Stimulated activated CD4-positive, alpha-beta T cell treated with anti-CD3 and anti-CD28 coated beads, TNF-alpha, amount 100 ng/mL, for 48 hours (primary cell): ENCODE measurements at regions not wholly inside any gene's neighbourhood (a gene's known extent, or its start where the extent isn't known, plus 50 kb on each side); places are given as distances from the start of the nearest gene placed in this dataset.
"Not testable (repeated sequence)": the region's sequence is repeated elsewhere in the genome, so short reads cannot be mapped to it uniquely, and the experiment has no call there.

Source experiments
- DNase-seq, 3 donors: peaks; one replicate each; pipeline ENCODE4 v3.0.0-alpha.2; 2020; ENCODE audit warnings: low read depth in 3 of 3

GRCh38 chr7:9698375-9698774 is 1265.0 kb downstream of the NXPH1 start:
- DNase-seq = no peak

- DNase-seq = no peak
Measured at GRCh38 chr7:9709216-9709615, 1264.5 kb upstream of the PHF14 start.

GRCh38 chr7:9711259-9711918 is 1262.3 kb upstream of the PHF14 start:
- no peak for DNase-seq

GRCh38 chr7:9718071-9718661 is 1255.5 kb upstream of the PHF14 start:
- no peak for DNase-seq

- no peak for DNase-seq
Measured at GRCh38 chr7:9719303-9719702, 1254.4 kb upstream of the PHF14 start.

GRCh38 chr7:9719721-9720120 is 1254.0 kb upstream of the PHF14 start:
- no peak for DNase-seq

DNA sequence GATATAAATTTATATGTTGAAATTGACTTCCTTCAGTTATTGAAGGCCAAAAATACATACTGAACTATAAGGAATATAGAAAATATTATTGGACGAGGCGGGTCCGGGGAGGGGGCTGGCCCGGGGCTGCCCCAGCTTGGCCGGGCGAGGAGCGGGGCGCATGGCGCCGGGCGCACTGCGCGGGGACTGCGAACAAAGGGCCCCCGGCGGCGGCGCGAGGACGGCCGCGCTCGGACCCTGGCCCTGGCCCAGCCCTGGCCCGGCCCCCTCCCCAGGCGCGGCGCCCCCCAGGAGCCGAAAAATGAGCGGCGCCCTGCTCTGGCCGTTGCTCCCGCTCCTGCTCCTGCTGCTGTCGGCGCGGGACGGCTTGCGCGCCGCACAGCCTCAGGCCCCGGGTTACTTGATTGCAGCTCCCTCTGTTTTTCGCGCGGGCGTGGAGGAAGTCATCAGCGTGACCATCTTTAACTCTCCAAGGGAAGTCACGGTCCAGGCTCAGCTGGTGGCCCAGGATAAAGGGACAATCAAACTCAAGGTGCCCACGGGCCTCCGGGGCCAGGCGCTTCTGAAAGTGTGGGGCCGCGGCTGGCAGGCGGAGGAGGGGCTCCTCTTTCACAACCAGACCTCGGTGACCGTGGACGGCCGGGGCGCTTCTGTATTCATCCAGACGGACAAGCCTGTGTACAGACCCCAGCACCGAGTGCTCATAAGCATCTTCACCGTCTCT is 1247.6 kb upstream of the PHF14 start:
- not testable (repeated sequence) for DNase-seq

- not testable (repeated sequence) for DNase-seq
Measured at GRCh38 chr7:9726811-9727210, 1246.9 kb upstream of the PHF14 start.

DNA sequence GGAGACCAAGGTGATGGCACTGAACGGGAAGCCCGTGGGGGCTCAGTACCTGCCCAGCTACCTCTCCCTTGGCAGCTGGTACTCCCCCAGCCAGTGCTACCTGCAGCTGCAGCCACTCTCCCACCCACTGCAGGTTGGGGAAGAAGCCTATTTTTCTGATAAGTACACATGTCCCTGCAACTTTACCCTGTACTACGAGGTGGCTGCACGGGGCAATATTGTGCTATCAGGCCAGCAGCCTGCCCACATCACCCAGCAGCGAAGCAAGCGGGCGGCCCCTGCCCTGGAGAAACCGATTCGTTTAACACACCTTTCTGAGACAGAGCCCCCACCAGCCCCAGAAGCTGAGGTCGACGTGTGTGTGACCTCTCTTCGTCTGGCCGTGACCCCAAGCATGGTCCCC is 1246.2 kb upstream of the PHF14 start:
- not testable (repeated sequence) for DNase-seq

- DNase-seq = not testable (repeated sequence)
Measured at GRCh38 chr7:9728014-9728657, 1245.5 kb upstream of the PHF14 start.

DNA sequence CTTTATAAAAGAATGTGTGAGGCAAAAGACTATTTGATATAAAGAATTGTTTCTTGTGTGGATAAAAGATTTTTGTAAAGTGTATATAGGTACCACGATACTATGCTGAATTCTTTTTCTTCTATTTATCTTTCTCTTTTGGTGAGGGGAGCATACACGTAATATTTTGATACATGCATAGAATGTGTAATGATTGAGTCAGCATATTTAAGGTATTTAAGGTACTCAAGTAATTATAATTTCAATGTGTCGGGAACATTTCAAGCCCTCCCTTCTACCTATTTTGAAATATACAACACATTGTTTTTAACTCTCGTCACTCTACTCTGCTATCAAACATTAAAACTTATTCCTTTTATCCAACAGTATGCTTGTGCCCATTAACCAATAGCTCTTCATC is 1221.6 kb upstream of the PHF14 start:
- no peak for DNase-seq

GRCh38 chr7:9761224-9761623 is 1212.4 kb upstream of the PHF14 start:
- no peak for DNase-seq

DNA sequence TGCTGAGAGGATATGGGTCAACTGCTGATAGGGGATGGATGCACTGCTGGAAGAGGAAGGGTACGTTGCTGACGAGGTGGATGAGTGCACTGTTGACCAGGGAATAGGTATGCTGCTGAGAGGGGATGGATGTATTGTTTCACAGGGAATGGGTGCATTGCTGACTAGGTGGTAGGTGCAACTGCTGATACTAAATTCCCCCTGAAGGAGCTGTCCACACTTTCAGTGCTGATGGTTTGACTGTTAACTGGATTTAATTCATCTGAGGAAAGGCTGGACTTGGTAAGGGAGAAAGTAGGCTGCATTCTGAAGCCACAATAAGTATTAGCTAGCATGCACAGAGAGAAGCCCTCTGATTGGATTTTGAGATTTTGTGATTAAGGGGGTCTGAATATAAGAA is 1196.8 kb upstream of the PHF14 start:
- DNase-seq = no peak

- DNase-seq = no peak
Measured at GRCh38 chr7:9778367-9778766, 1195.3 kb upstream of the PHF14 start.

DNA sequence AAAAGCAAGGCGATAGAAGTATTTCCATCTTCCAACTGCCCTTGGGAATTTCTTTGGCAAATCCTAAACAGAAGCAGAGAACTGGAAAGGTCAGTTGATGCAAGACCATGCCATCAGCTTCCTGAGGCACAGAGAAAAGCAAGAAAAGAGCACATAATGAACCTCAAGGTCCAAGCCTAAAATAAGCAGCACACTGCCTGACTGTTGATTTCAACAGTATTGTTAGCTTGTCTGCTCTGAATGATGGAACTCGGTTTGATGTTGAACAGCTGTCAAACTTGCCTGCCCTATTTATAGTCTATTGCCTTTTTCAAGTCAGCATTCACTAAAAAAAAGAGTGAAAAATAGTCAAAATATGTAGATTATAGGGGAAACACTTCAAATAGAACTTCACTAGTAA is 1192.0 kb upstream of the PHF14 start:
- no peak for DNase-seq

DNA sequence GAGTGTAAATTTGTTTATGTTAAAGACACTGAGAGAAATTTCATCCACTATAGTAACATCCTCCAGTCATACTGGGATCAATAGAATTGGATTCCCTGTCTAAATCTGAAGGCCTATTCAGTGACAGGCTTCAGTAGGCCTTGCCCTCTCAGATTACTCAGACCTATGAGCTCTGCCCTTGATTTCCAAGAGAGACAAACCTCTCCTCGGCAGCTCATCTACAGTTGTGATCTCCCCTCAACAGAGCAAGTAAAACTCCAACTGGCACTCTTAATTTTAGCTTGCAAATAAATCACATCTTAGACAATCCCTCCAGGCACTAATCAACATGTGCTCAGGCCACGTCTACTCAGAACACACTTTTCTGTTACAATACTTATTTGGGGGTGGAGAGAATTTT is 1191.4 kb upstream of the PHF14 start:
- no peak for DNase-seq

DNA sequence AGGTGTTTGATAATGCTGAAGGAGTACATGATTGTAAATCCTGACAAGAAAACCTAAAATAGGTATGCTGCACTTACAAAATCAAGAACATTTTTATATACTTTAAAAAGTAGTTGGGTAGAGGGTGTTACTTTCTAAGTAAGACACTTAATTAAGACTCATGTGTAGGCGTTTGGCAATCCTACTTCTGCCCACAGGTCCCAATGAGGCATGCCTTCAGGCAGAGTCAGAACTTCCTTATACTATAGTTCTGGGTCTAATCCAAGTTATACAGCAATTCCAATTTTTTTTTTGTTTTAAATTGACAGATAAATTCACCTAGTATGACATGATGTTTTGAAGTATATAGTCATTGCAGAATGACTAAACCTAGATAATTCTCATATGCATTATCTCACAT is 1188.5 kb upstream of the PHF14 start:
- no peak for DNase-seq

GRCh38 chr7:9796241-9796640 is 1177.4 kb upstream of the PHF14 start:
- no peak for DNase-seq

GRCh38 chr7:9822458-9823290 is 1151.0 kb upstream of the PHF14 start:
- DNase-seq = no peak

- no peak for DNase-seq
Measured at GRCh38 chr7:9835199-9835598, 1138.5 kb upstream of the PHF14 start.

- no peak for DNase-seq
Measured at GRCh38 chr7:9836671-9837070, 1137.0 kb upstream of the PHF14 start.

DNA sequence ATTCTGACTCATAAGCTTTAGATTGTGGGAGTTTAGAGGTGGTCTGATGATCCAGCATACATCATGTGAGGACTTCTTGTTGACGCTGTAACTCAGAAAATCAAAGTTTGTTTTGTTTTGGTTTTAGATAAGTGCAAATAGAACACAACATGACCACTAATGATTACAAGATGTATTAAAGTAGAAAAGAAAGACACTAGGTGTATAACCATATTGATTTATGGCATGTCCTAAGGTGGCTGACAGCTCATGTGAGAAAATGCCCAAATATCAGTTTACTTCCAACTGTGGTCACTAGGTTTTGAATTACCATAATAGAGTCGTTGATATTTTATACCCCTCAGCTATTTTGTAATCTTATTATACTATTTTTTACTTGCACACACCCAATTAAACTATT is 1131.4 kb upstream of the PHF14 start:
- DNase-seq = no peak
